NCI-H2029 treated with DMSO at 0.1 percent for 48 hours (cell line): ENCODE measurements at regions not wholly inside any gene's neighbourhood (a gene's known extent, or its start where the extent isn't known, plus 50 kb on each side); places are given as distances from the start of the nearest gene placed in this dataset.

Experiments
- DNase-seq: peaks from one replicate; lab custom pipeline; 2025; lab: John Stamatoyannopoulos, UW

DNA sequence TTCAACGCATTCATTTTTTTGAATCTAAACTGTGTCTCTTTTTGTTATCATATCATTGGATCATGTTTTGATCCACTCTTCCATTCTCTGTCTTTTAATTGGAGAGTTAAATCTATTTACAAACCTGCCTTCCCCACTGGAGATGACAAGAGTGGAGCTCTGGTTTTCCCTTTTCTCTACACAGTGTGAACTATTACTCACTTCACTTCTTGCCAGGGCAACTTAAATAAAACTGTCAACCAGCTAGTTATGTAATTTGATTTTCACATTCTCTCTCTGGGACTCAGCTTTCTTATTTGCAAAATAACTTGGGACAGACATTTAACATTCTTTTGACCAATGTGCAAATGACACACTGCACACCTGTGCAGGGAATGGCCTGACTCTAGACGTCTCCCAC lies 230.8 kb upstream of the CST7 start:
- DNase-seq, result no peak

DNA sequence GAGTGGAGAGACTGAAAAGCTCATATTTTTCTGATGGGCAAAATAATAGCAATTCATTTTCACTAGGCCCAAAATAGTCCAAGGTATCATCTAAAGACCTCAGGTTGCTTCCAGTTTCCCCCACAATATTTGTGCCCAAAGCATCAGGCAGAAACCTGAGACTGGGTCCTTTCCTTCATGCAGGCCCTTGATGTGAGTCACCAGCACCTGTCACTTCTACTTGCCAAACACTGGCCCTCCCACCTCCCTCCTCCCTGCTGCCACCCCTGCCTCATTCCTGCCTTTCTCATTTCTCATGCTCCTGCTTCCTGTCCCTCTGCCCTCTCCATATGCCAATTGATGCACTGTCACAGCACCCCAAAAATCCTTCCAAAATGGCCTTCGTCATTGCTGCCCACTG lies 230.4 kb upstream of the CST7 start:
- peak; percentile 67 for DNase-seq

DNA sequence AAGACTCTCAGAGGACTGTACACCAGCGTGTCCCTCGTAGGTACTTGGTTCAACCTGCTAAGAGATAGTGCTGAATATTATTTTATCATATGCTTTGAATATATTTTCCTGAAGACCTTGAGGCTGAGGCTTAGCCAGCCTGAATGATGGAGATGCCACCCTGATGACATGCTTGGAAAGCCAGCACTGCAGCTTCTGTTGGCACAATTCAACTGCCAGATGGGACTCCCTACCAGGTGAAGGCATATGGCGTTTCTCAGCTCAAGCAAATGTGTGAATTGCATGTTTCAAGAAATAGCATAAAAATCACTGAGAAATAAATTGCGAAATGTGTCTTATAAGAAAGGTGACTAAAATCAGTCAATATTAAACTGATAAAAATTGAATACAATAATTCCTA lies 228.1 kb upstream of the CST7 start:
- DNase-seq, result no peak

DNA sequence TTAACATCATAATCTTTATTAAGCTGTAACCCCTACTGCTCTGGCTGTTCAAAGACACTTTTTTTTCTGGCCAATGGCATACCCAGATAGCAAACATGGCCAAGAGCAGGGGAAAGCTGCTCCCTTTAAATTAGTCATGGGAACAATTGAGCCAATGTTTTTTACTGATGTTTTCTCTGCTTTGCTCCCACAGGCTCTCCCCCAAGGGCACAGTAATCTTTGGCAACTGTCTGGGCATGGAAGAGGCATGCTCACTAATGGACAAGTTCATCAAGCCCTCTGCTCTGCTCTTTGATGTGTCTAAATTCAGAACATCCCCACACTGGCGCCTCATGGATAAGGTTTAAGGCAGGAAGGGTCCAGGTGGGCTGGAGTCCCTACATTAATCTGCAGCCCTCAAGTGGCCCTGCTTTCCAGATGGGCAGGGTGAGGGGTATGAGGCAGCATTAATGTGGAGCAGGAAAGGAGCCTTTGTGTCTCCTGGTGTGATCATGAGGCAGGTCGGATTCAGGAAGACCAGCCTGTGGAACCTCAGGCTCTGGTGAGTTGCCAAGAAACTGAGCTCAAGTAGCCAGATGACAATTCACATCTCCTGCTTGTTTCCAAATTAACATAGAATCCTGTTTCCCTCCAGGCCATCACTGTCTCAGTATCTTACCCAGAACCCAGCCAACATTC lies 227.0 kb upstream of the CST7 start:
- DNase-seq, result peak; percentile 37

DNA sequence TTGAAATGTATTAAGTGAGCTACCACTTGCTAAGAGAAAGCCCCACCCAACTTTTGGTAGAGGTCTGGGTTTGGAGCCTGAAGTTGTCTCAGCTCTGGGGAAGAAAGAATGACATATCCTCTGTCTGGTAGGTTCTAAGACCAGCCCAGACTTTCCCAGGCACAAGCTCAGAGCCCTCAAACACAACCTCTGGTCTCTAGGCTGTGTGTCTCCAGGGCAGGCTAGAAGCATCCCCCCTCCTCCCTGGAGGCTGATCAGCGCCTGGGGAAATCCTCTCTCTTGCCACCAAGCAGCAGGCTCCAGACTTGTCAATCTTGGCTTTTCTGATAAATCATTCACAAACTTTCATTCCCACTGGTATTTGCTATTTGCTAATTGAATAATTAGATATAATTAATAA lies 226.5 kb upstream of the CST7 start:
- DNase-seq, result no peak

DNA sequence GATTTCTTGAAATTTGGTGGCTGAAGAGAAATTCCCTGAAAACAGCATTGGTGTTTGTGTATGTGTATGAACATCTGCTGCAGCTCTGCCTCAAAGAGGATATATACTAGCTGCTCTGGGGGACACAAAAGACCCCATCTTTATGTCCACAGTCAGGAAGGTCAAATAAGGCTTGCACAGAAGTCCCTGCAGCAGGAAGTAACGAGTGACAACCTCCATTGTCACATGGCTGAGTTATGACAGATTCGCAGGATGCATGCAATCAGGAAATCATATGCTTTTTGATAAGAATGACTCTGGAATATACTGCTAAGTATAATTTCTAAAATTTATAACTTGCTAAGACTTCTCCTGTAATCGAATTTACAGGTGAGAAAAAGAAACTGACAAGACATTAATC lies 225.9 kb upstream of the CST7 start:
- DNase-seq, result no peak

DNA sequence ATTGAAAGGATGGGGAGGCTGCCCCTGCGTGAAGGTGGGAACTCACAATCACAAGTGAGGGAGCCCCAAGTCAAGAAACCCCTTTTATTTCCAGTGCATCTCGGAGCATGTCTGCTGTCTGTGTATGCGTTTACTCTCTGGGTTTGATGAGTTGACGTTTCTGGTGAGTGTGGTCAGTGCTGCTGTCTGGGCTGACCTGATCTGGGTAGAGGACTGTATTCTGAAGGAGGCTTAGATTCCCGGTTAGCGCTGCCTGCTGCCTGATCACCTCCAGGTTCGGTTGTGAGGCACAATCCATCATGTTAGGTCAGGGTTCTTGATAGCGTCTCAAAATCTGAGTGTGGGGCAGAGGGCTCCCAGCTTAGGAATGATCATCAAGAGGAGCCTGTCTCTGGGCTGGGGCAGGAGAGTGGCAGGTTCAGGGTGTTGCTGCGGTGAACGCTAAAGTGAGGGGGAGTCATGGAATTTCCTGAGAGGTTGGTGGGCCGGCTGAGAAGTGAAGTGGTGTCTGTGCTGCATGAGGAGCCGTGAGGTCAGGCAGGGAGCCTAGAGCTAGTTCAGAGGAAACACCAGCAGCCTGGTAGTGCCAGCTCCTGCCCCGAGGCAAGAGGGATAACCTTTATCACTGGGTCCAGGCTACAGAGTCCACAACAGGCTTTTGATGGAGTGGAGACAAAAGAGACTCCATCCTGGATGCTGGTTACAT lies 225.3 kb upstream of the CST7 start:
- DNase-seq, result no peak

DNA sequence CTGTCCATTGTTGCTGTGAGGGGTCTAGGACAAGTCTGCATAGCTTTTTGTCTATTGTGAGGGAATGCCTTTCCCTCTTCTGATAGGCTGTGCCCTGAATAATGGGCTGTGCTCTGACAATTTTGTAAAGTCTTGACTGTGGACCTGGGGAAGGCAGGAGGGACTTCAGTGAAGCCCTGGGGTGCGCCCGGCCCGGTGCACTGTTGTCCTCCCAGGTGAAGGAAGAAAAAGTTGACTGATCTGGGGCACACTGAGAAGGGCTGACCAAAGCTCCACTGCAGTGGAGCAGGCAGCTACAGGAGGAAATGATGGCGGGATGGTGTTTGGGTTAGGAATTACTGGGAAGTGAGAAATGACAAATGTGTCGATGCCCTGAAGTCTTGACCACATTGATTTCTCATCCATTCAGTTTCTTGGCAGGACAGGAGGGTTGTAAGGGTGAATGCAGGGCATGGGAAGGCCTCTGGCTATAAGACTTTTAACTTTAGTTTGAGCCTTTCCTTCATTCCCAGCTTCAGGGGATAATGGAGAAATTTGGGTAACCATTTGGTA lies 224.0 kb upstream of the CST7 start:
- DNase-seq, result no peak

DNA sequence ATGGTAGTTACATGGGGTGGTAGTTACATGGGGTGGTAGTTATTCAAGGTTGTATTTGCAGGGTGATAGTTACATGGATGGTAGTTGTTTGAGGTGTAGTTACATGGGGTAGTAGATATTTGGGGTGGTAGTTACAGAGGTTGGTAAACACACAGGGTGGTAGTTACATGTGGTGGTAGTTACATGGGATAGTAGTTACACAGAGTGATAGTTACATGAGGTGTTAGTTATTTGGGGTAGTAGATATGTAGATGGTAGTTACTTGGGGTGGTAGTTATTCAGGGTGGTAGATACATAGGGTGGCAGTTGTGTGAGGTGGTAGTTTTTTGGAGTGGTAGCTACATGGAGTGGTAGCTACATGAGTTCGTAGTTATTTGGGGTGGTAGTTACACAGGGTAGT lies 221.3 kb upstream of the CST7 start:
- no peak for DNase-seq

DNA sequence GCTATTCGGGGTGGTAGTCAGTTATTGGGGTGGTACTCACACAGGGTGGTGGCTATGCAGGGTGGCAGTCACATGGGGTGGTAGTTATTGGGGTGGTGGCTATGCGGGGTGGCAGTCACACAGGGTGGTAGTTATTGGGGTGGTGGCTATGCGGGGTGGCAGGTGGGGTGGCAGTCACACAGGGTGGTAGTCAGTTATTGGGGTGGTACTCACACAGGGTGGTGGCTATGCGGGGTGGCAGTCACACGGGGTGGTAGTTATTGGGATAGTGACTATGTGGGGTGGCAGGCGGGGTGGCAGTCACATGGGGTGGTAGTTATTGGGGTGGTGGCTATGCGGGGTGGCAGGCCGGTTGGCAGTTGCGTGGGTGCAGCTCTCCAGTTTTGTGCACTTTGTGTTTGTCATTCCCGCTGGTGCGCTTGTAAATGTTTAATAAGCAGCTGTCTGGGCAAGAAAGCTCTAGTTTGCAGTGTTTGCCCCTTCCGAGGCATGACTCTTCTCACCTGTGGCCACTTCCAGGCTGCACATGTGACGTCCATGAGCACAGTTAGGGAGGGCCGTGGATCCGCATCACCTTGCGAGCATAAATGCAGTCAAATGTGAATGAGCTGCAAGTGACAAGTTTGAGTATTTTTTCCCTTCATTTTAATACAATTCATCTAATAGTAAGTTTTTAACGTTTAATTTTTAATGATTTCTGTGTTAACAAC lies 219.0 kb upstream of the CST7 start:
- no peak for DNase-seq

DNA sequence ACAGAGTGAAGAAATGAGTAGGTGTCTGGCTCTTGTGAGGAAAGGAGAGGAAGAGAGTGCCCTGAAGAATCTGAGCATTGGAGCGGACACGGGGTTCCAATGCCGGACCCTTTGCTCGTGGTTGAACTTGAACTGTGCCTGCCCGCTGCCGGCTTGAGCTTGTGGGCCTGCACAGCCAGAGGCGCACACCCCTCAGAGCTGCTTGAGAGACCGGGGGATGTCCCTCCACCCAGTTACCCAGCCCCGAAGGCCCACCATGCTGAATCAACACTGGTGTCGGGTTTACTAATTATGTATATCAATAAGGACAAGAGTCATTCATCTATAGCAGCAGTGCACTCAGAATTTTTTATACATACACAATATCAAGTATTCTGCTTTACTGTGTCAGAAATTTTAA lies 218.3 kb upstream of the CST7 start:
- DNase-seq, result no peak

DNA sequence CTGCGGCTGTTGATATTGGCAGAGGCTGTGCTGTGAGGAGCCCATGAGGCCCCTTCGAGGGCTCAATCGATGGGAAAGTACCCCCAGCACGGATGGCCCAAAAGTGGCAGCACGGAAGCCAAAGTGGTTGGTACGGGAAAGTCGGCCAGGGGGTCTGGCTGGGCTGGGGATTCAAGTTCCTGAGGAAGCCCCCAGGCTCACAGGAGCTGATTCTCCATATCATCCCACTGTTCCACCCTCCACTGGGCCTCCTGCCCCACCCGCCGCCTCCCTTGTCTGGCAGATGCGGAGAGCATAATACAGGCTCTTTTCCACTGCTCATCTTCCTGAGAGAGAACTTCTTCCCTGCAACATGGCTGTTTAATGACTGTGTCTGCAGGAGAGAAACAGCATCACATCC lies 217.8 kb upstream of the CST7 start:
- DNase-seq, result no peak

DNA sequence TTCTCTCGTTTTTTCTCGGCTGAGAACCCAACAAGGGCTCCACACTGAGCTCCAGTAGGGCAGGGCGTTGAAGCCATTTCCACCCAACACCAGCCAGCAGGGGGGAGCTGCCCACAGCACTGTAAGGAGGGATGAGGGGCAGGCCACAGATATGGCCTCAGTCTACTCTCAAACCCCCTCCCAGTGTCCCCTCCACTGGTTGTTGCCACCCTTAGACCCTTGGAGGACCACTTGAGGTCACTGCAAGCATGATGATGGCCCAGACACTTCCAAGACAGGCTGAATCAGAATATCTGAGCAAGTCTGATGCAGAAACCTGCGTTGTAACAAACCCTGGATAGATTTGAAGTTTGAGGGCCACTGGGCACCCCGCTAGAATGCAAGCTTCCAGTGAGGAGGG lies 217.0 kb upstream of the CST7 start:
- DNase-seq, result no peak

DNA sequence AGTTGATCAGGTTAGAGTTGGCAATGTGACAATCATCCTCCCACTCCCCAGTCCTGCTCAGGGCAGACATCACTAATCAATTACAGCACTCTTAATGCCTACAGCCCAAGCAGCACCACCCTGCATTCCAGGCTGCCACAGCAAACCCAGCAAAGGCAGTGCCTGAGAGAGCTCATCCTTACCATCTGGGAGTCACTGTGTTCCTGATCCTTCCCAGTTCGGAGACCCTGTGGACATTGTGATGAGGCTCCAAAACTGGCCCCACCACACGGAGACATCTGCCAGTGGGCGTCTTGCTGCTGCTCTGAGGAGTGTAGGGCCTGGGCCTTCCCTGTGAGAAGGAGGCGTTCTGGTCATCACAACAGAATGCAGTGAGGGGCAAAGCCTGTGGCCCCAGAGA lies 216.5 kb upstream of the CST7 start:
- DNase-seq, result no peak

DNA sequence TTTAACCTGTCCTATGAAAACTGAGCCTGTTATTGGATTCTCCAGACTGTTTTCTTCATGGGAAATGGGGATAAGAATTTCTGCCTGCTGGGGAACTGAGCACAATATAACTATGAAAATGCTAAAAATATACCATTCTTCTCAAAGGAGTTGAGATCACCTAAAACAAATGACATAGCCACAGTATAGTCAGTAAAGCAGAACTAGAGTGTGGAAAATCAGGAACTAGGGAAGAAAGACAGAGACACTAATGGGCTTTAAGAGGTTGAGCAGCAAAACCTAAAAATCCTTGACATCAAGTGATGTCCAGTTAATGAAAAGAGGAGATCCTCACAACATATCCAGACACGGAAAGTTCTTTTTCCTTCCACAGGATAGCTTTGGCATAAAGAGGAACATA lies 215.7 kb upstream of the CST7 start:
- DNase-seq, result no peak

DNA sequence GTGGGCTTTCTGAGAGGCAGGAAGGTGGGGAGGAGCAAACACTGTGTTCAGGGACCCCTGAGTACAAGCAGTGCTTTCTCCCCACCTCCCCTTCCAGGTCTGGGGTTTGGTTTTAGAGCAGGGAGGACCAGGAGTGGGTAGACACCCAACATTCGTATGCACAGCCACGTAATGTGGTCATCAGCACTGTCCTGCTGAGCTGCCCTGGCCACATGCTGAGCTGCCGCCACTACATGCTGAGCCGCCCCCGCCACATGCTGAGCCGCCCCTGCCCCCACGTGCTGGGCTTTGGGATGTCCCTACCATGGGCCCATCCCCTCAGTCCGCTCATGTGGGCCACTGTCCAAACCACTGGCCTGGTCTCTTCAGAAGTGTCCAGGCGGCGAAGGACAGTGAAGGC lies 214.9 kb upstream of the CST7 start:
- no peak for DNase-seq

DNA sequence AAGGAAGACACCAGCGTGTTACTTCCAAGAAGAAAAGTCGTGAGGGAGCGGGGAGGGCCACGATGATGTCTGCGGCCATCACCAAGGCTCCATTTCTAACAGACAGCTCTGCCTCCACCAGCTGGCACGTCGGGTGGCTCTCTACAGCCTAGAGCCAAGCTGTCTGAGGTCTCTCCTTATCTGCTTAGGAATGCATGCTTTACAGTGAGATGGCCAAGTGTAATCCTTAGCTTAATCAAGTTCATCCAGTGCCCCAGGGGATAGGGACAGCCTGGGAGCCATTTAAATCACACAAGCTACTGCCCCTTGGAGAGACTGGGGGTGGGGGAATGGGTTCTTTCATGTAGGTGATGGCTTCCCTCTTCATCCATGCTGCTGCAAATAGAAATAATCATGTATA lies 213.8 kb upstream of the CST7 start:
- no peak for DNase-seq

DNA sequence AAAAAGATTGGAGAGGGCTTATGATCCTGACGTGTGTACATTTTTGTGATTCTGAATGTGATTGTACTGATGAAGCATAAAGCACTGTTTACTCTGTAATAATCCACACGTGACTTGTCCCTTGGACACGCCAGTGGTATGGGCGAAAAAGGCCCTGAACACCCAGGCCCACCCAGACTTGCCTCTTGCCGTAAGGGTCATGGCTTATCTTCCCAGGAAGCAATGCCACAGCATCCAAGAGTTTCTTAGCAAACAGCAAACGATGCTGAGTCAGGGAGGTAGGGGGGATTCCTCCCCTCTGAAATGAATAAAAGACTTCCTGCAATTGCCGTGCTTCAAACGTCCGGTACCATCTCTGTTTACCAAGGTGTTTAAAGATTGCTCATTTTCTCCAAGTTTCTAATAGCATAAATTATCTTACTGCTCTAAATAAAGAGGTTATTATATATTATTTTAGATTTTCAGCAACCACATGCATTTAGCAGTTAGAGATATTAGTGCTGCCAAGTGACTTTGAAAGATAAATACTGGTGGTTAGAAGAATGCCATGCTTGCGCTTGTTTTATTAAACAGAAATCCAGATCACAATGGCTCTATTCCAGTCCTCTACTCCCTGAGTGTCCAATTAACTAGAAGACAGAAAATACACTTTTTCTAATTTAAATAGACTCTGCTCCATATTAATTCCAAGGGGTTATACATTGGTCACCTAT lies 212.8 kb upstream of the CST7 start:
- DNase-seq, result no peak

DNA sequence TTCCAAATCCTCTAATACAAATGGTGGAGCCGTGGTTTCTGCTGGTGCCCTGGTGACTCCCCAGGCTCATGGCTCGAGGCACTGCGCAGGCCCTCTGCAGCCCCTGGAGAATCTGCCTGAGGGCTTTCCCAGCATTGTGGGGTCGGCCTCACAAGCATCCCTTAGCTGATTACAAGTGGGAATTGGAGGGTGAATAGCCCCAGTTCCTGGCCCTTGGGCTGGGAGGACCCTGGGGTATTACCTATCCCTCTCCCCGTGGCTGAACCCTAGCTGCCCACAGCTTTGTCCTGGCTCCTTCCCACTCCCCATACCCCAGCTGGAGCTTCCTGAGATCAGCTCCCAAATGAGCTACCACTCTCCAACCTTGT lies 212.2 kb upstream of the CST7 start:
- DNase-seq, result no peak

DNA sequence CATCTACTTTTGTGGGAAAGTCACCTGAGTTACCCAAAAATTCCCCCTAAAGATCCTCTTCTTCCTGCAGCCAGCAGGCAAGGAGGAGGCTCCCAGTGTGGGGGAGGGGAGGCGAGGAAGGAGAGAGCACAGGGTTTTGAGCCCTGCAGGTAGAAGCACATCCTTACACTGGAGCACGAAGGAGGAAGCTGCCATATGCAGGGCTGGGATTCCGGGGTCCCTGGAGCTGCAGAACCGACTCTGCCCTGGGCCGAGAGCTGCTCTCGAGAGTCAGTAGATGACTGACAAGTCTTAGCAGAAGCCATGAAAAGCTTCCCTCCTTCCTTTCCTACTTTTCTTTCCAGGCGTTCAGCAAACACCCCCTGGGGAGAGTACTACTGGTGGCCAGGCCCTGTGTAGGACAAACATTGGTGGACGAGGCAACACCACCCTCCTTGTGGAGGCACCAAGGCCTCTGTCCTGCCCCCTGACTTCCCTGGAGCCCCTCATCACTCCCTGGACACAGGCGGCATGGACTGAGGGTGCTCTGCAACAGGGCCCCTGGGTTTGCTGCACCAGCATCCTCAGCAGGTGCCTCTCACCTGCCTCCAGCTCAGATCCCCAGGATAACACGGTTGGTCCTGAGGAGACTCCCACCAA lies 211.7 kb upstream of the CST7 start:
- DNase-seq, result no peak

DNA sequence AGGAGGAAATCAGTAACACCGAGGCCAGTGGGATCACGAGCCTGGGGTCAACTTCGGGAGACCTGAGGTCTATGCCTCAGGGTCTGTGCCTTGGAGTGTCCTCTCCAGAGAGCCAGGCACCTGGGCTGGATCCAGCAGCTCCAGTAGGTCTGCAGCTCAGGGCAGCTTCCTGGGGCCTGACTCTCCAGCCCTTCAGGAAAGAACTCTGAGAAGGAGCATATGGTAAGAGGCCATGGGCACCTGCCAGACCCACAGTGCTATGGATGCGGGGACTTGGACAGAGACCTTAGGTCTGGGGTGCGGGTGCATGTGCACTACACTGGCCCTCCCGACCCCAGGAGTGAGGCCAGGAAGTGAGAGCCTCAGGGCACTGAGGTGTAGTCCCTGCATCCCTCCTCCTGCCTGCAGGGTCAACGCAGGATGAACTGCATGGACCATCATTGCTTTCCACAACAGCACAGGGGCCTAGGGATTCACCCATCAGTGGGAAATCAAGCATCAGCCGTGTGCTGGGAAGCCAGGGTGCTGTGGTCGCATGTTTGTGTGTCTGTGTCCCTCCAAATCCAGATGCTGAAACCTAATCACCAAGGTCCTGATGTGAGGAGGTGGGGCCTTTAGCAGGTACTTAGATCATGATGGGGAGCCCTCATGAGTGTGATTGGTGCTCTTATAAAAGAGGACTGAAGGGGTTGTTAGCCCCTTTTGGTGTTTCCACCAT lies 210.9 kb upstream of the CST7 start:
- DNase-seq, result no peak
